ENCODE measurements at regions not wholly inside any gene's neighbourhood (a gene's known extent, or its start where the extent isn't known, plus 50 kb on each side); places are given as distances from the start of the nearest gene placed in this dataset.
"Not testable (repeated sequence)": the region's sequence is repeated elsewhere in the genome, so short reads cannot be mapped to it uniquely, and the experiment has no call there.

DNA sequence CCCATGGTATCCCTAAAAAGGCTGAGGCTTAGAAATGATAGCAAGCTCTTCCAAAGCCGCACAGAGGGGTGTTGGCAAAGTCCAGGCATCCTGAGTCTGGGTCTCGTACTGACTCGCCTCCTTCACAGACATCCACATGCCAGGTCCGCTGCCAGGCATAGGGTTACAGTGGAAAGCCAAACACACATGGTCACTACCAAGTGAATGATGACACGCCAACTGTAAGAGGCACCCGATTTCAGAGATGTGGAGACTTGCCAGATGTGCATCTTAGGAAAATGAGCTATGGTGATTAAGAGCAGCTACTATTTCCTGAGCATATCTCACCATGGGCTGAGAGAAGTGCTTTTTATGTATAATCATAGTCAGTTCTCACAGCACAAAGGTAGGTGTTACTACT, 314.9 kb downstream of the MIAT start:
- Histone ChIP-seq H3K27me3 (no peaks in the 10 kb centered on the region), H3K27ac (no peak overlapping the region), H3K9me3 (no peaks in the 10 kb centered on the region), H3K4me1 (no peaks in the 10 kb centered on the region), H3K4me3 (no peak overlapping the region), H3K36me3 (no peaks in the 10 kb centered on the region)
- TF ChIP-seq, protein P1, sequence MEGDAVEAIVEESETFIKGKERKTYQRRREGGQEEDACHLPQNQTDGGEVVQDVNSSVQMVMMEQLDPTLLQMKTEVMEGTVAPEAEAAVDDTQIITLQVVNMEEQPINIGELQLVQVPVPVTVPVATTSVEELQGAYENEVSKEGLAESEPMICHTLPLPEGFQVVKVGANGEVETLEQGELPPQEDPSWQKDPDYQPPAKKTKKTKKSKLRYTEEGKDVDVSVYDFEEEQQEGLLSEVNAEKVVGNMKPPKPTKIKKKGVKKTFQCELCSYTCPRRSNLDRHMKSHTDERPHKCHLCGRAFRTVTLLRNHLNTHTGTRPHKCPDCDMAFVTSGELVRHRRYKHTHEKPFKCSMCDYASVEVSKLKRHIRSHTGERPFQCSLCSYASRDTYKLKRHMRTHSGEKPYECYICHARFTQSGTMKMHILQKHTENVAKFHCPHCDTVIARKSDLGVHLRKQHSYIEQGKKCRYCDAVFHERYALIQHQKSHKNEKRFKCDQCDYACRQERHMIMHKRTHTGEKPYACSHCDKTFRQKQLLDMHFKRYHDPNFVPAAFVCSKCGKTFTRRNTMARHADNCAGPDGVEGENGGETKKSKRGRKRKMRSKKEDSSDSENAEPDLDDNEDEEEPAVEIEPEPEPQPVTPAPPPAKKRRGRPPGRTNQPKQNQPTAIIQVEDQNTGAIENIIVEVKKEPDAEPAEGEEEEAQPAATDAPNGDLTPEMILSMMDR (IDR thresholded peaks at IDR 0.05): no peak
- DNase-seq (ENCODE audit: low spot score): no peak

DNA sequence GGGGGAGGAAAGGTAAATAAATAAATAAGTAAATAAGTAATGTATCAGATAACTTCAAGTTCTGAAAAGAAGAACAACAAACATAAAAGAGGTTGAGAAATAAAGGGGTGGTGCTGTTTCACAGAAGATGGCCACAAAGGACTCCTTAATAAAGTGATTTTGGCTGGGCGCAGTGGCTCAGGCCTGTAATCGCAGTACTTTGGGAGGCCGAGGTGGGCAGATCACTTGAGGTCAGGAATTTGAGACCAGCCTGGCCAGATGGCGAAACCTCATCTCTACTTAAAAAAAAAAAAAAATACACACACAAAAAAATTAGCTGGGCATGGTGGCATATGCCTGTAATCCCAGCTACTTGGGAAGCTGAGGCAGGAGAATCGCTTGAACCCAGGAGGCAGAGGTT, 315.5 kb downstream of the MIAT start:
- not testable (repeated sequence) for H3K27me3 ChIP-seq; H3K4me3 ChIP-seq; H3K4me1 ChIP-seq; DNase-seq (ENCODE audit: low spot score); H3K36me3 ChIP-seq; H3K27ac ChIP-seq; H3K9me3 ChIP-seq

DNA sequence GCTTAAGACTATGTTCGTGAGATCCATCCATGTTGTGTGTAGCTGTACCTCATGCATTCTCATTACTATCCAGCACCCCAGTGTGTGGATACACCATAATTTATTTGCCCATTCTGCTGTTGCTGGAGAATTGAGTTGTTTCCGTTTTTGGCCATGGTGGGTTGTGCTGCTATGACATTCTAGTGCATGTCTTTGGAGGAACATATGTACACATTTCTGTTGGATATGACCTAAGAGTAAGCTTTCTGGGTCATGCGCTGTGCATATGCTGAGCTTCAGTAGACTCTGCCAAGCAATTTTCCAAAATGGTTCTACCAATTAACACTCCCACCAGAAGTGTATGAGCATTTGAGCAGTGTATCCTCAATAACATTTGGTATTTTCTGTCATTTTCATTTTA, 316.6 kb downstream of the MIAT start:
- no peaks in the 10 kb centered on the region for H3K4me1 ChIP-seq
- TF ChIP-seq, protein P1 (IDR thresholded peaks at IDR 0.05): no peak
- no peaks in the 10 kb centered on the region for H3K9me3 ChIP-seq
- H3K36me3 ChIP-seq: no peaks in the 10 kb centered on the region
- no peaks in the 10 kb centered on the region for H3K27me3 ChIP-seq
- H3K4me3 ChIP-seq: no peak overlapping the region
- no peak for DNase-seq (ENCODE audit: low spot score)
- no peak overlapping the region for H3K27ac ChIP-seq

DNA sequence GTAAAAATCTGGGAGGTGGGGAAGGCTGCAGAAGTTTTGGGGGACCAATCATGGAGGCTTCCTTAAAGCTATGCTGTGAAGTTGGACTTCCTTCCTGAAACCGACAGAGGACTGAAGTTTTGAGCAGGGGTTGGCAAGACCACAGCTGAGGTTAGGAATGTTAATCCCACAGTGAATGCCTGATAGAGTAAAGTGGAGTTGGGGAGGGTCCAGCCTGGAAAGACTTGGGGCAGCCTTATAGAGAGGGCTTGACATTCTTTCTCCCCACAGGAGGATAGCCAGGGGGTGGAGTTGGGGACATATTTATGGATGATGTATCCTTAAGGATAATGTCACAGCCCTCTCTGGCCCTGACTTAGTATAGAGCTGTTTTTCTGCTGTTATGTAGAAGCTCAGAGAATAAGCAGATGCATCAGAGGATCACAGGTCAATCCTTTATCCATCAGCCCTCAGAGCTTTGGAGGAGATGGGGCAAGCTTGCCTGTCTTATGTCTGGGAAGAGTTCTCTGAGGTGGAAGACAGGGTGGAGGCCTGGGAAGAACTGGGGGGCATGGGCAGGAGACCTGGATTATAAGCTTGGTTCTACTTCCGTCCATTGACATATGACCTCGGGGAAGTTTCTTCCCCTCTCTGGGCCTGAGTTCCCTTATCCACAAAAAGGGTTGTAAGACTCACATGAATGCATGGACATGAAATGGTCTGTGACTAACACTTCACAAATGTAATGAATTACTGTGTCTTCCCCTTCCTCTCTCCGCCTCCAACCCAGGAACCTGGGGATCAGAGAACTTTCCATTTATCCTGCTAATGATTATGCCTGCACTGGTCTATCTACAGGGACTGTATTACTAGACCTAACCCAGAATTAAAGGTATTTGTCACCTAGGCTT, 317.8 kb downstream of the MIAT start:
- Histone ChIP-seq H3K36me3 (no peaks in the 10 kb centered on the region), H3K27ac (no peak overlapping the region), H3K4me1 (no peaks in the 10 kb centered on the region), H3K4me3 (no peak overlapping the region), H3K27me3 (no peaks in the 10 kb centered on the region), H3K9me3 (no peaks in the 10 kb centered on the region)
- no peak for DNase-seq (ENCODE audit: low spot score)
- TF ChIP-seq, protein P1 (IDR thresholded peaks at IDR 0.05): no peak

DNA sequence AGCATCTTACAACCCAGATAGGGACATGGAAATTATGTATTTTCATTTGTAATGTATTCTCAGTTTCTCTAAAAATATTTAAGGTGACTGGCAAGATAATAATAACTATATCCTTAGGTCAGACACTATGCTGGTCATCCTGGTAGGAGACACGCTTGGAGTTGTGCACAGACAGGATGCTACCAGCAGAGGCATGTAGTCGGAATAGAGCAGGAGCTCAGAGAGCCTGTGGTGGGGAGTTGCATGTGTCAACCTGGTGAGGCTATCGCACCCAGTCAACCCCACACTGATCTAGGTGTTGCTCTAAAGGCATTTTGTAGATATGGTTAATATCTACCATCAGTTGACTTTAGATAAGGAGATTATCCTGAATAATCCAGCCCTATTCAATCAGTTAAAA, 318.5 kb downstream of the MIAT start:
- TF ChIP-seq, protein P1 (IDR thresholded peaks at IDR 0.05): no peak
- H3K9me3 ChIP-seq: no peaks in the 10 kb centered on the region
- no peak for DNase-seq (ENCODE audit: low spot score)
- no peaks in the 10 kb centered on the region for H3K4me1 ChIP-seq
- H3K27ac ChIP-seq: no peak overlapping the region
- H3K36me3 ChIP-seq: no peaks in the 10 kb centered on the region
- H3K27me3 ChIP-seq: no peaks in the 10 kb centered on the region
- no peak overlapping the region for H3K4me3 ChIP-seq

DNA sequence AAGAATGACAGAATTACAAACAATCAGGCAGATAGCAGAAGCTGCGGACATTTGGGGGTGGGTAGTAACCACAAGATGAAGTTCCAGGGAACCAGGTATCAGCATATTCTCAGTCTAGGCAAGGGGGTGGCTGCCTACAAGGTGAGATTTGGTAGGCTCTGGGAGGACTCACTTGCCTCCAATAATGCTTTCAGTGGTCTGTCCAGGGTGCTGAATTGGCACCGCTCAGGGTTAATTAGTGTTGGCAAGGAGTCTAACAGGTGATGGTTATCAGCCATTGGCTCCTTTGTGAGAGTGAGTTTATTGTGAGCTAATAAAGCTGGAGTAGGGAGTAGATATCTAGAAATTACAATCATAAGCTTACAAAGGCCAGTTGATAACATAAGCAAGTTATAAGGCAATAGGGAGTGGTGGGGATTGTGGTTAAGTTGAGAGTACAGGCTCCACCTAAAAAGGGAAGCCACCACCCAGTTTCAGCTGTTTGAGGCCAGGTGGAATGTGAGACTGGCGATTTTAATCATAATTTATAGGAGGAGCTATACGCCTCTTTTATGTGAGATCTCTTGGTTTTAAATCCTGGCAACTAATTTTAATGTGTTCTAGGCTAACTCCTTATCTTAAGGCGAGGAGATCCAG, 320.5 kb downstream of the MIAT start:
- TF ChIP-seq, protein P1 (IDR thresholded peaks at IDR 0.05): no peak
- Histone ChIP-seq H3K4me1 (no peaks in the 10 kb centered on the region), H3K27me3 (no peaks in the 10 kb centered on the region), H3K9me3 (no peaks in the 10 kb centered on the region), H3K27ac (no peak overlapping the region), H3K36me3 (no peaks in the 10 kb centered on the region), H3K4me3 (no peak overlapping the region)
- DNase-seq (ENCODE audit: low spot score): no peak

All from right atrium auricular region (tissue), 2 donors.